Transverse colon (tissue), 4 donors: ENCODE measurements at regions not wholly inside any gene's neighbourhood (a gene's known extent, or its start where the extent isn't known, plus 50 kb on each side); places are given as distances from the start of the nearest gene placed in this dataset.

Source experiments
- DNase-seq: peaks from one replicate; pipeline ENCODE4 v3.0.0-alpha.2; 2019
- H3K27ac ChIP-seq, 4 donors: fragments of 200-600 bp; sonication (generic); 2 replicates each; pipeline ENCODE4 v1.5.1; 2016 to 2018; ENCODE audit warnings: inconsistent platforms in 4 of 4
- H3K27me3 ChIP-seq: fragments of 200-600 bp; sonication (generic); 2 replicates; pipeline ENCODE4 v1.5.1; 2017; ENCODE audit warnings: inconsistent platforms
- H3K36me3 ChIP-seq, 4 donors: fragments of 200-600 bp; sonication (generic); 2 replicates each; pipeline ENCODE4 v1.5.1; 2017 to 2019; ENCODE audit warnings: inconsistent platforms in 4 of 4
- H3K4me1 ChIP-seq, 4 donors: fragments of 200-600 bp; sonication (generic); 2 replicates each; pipeline ENCODE4 v1.5.1; 2017 to 2020; ENCODE audit warnings: inconsistent platforms in 4 of 4
- H3K4me3 ChIP-seq, 4 donors: fragments of 200-600 bp; sonication (generic); 1 replicate in 1 of 4; 2 replicates in 3 of 4; pipeline versions ENCODE4 v1.5.1 to v1.6.1; 2017 to 2019; ENCODE audit warnings: inconsistent platforms in 4 of 4
- H3K9me3 ChIP-seq, 2 donors: fragments of 200-600 bp; sonication (generic); 2 replicates each; pipeline ENCODE4 v1.5.1; 2017 to 2019; ENCODE audit warnings: inconsistent platforms in 2 of 2
- EP300 ChIP-seq: sonication (generic); formaldehyde crosslinking; IDR thresholded peaks from one replicate; pipeline ENCODE4 v1.6.1; 2017; ENCODE audit warnings: antibody characterized with exemption, low read depth
- POLR2A ChIP-seq: fragments of 450-650 bp; IDR thresholded peaks from one replicate; pipeline ENCODE4 v1.6.1; 2016; ENCODE audit warnings: antibody characterized with exemption, mild to moderate bottlenecking, moderate library complexity
- POLR2AphosphoS5 ChIP-seq, 3 donors: sonication (generic); formaldehyde crosslinking; IDR thresholded peaks; one replicate each; pipeline ENCODE4 v1.6.1; 2016; ENCODE audit warnings: antibody characterized with exemption in 3 of 3
- WGBS, 2 donors: methylation state at CpG; one replicate each; pipeline ENCODE4 v1.1.5; 2018; ENCODE audit warnings: low coverage in 1 of 2; 5-methylcytosine and 5-hydroxymethylcytosine counted together
- in situ Hi-C, 4 donors: fragments of 200-750 bp; cut with MboI; loops; one replicate each; pipeline versions ENCODE4 v1.15.0 to v1.15.1; 2017; ENCODE audit warnings: low sequenced_read_pairs in 3 of 4, low pct_ligation_motif_present in 1 of 4, low pct_unique_long_range_greater_than_20kb in 1 of 4
- intact Hi-C: fragments of 100-400 bp; cut with DNase I; formaldehyde crosslinking; loops from one replicate; pipeline ENCODE4 v1.15.1; 2023; ENCODE audit warnings: low total_unique reads
- TF ChIP-seq, protein P1 (sequence below), 5 experiments: fragments of 200-600 bp in 3 of 5; fragments of 450-650 bp in 2 of 5; sonication (generic) in 3 of 5; IDR thresholded peaks; 1 replicate in 2 of 5; 2 replicates in 3 of 5; pipeline ENCODE4 v1.5.1; 2016 to 2017; ENCODE audit warnings: antibody characterized with exemption in 5 of 5, inconsistent platforms in 3 of 5, mild to moderate bottlenecking in 2 of 5, moderate library complexity in 1 of 5

- no peaks in the 10 kb centered on the region for H3K9me3 ChIP-seq
- DNase-seq = no peak
- in situ Hi-C loops = no loop called here
- H3K4me1 ChIP-seq = no peaks in the 10 kb centered on the region
- H3K36me3 ChIP-seq = no peaks in the 10 kb centered on the region
- TF ChIP-seq EP300 (no peak), POLR2AphosphoS5 (IDR thresholded peaks at IDR 0.05) (no peak), POLR2A (no peak)
- TF ChIP-seq, protein P1, sequence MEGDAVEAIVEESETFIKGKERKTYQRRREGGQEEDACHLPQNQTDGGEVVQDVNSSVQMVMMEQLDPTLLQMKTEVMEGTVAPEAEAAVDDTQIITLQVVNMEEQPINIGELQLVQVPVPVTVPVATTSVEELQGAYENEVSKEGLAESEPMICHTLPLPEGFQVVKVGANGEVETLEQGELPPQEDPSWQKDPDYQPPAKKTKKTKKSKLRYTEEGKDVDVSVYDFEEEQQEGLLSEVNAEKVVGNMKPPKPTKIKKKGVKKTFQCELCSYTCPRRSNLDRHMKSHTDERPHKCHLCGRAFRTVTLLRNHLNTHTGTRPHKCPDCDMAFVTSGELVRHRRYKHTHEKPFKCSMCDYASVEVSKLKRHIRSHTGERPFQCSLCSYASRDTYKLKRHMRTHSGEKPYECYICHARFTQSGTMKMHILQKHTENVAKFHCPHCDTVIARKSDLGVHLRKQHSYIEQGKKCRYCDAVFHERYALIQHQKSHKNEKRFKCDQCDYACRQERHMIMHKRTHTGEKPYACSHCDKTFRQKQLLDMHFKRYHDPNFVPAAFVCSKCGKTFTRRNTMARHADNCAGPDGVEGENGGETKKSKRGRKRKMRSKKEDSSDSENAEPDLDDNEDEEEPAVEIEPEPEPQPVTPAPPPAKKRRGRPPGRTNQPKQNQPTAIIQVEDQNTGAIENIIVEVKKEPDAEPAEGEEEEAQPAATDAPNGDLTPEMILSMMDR (IDR thresholded peaks at IDR 0.05) = no peak
- no peaks in the 10 kb centered on the region for H3K27me3 ChIP-seq
- H3K27ac ChIP-seq = no peak overlapping the region
- H3K4me3 ChIP-seq = no peak overlapping the region
- intact Hi-C loops = no loop called here
- 68 to 70% methylated on average over 10 to 11 of the region's 11 CpGs for WGBS, 2 donors
Observed at GRCh38 chr2:223311889-223312680, 260.1 kb downstream of the KCNE4 start.

DNA sequence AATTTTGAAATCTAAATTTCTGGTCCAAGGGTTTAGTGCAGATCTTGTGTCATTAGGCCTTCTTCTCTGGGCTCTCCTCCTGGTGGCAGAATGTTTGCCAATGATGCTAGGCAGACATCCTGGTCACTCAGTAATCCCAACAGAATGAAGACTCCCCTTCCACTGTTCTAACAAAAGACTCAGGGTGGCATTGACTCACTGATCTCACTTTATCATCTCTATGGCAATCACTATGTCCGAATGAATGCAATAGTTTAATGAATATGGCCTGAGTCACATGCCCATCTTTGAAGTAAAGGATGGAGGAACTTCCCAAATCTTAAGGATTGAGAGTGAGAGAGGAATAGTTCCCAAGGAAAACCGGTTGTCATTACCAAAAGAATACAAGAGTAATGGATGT, 261.1 kb downstream of the KCNE4 start:
- Histone ChIP-seq H3K4me1 (no peaks in the 10 kb centered on the region), H3K36me3 (no peaks in the 10 kb centered on the region), H3K4me3 (no peak overlapping the region), H3K9me3 (no peaks in the 10 kb centered on the region), H3K27me3 (no peaks in the 10 kb centered on the region), H3K27ac (no peak overlapping the region)
- intact Hi-C loops (no loop called here), in situ Hi-C loops (no loop called here)
- no peak for DNase-seq
- TF ChIP-seq, protein P1 (IDR thresholded peaks at IDR 0.05) = no peak
- no peak for TF ChIP-seq EP300
- no peak for TF ChIP-seq POLR2A
- TF ChIP-seq POLR2AphosphoS5 (IDR thresholded peaks at IDR 0.05) = no peak
- 71 to 86% methylated on average over 1 to 2 of the region's 2 CpGs for WGBS, 2 donors

DNA sequence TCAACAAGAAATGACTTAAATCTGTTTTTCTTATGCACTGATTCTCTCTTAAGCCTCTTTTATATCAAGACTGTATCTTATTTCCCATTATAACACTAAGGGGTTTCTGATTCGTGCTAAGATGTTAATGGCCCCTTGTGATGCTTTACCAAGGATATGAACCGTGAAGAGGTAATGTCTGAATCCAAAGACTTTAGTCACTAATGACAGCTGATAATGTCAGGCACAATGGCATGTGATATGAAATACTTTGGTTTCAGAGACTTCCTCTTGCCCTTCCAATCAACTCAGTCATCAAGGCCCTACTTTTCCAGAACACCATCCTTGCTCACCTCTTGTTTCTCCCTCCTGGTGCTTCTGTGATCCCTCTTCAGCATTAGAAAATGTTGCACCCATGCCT, 262.8 kb downstream of the KCNE4 start:
- Histone ChIP-seq H3K27ac (no peak overlapping the region), H3K4me3 (no peak overlapping the region), H3K4me1 (no peaks in the 10 kb centered on the region), H3K9me3 (no peaks in the 10 kb centered on the region), H3K27me3 (no peaks in the 10 kb centered on the region), H3K36me3 (no peaks in the 10 kb centered on the region)
- no peak for DNase-seq
- intact Hi-C loops = no loop called here
- in situ Hi-C loops = no loop called here
- WGBS, 2 donors = 70 to 79% methylated on average over 2 of the region's 2 CpGs
- TF ChIP-seq POLR2AphosphoS5 (IDR thresholded peaks at IDR 0.05) (no peak), EP300 (no peak), POLR2A (no peak)
- TF ChIP-seq, protein P1 (IDR thresholded peaks at IDR 0.05) = no peak

DNA sequence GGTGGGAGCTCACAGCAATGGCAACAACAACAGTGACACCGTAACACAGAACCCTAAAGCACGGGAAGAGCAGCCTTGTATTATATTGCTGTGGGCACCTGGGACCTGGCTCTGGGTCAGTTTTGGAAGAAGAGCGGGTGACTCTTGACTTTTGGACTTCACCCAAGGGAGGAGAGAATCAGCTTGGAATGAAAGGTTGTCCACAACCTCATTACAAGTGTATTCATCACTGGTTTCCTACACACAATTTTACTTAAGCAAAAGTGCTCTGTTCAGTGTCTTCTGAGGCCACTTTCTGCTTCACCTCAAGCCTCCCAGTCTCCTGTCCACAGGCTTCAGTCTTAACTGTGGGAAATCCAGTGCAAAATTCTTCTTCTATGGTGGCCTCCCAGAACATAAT, 263.8 kb downstream of the KCNE4 start:
- intact Hi-C loops (no loop called here), in situ Hi-C loops (no loop called here)
- H3K36me3 ChIP-seq = no peaks in the 10 kb centered on the region
- H3K4me1 ChIP-seq = no peaks in the 10 kb centered on the region
- no peaks in the 10 kb centered on the region for H3K27me3 ChIP-seq
- DNase-seq = no peak
- WGBS, 2 donors = 76% methylated on average over 3 of the region's 3 CpGs; no CpG with 5 or more reads in 1 of the 2 donors
- H3K27ac ChIP-seq = no peak overlapping the region
- TF ChIP-seq, protein P1 (IDR thresholded peaks at IDR 0.05) = no peak
- TF ChIP-seq POLR2A = no peak
- no peak for TF ChIP-seq POLR2AphosphoS5 (IDR thresholded peaks at IDR 0.05)
- no peak for TF ChIP-seq EP300
- H3K4me3 ChIP-seq = no peak overlapping the region
- H3K9me3 ChIP-seq = no peaks in the 10 kb centered on the region
